ENCODE measurements at regions not wholly inside any gene's neighbourhood (a gene's known extent, or its start where the extent isn't known, plus 50 kb on each side); places are given as distances from the start of the nearest gene placed in this dataset.

DNA sequence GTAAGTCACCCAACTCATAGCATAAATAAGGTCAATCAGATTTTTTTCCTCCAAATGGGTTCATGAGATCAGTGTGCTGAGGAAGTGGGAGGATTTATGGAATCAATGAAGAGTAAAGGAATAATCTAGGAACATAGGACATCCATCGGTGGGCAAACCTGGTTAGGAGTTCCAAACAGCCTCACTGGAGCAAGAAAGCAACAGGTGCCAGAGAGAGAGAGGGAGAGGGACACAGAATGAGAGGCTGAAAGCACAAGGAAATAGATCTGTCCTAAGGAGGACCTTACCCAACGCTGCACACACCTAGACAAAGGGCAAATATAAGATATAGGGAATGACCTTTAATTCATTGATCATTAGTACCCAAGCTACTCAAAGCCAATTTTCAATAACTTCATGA, 119.5 kb upstream of the ANKRD1 start:
- TF ChIP-seq EZH2 (optimal IDR thresholded peaks at IDR 0.05; ENCODE audit: low read depth, low read length): no peak
- TF ChIP-seq, protein P1, sequence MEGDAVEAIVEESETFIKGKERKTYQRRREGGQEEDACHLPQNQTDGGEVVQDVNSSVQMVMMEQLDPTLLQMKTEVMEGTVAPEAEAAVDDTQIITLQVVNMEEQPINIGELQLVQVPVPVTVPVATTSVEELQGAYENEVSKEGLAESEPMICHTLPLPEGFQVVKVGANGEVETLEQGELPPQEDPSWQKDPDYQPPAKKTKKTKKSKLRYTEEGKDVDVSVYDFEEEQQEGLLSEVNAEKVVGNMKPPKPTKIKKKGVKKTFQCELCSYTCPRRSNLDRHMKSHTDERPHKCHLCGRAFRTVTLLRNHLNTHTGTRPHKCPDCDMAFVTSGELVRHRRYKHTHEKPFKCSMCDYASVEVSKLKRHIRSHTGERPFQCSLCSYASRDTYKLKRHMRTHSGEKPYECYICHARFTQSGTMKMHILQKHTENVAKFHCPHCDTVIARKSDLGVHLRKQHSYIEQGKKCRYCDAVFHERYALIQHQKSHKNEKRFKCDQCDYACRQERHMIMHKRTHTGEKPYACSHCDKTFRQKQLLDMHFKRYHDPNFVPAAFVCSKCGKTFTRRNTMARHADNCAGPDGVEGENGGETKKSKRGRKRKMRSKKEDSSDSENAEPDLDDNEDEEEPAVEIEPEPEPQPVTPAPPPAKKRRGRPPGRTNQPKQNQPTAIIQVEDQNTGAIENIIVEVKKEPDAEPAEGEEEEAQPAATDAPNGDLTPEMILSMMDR (IDR thresholded peaks at IDR 0.05; ENCODE audit: low read length): no peak
